ENCODE measurements at regions not wholly inside any gene's neighbourhood (a gene's known extent, or its start where the extent isn't known, plus 50 kb on each side); places are given as distances from the start of the nearest gene placed in this dataset.

- Mint-ChIP-seq H3K4me3 (no peak overlapping the region), H3K27me3 (ENCODE audit: low read depth) (peaks cover 8% of the 10 kb centered on the region), H3K4me1 (ENCODE audit: low read depth) (peaks cover 4% of the 10 kb centered on the region), H3K36me3 (ENCODE audit: low read depth) (no peaks in the 10 kb centered on the region), H3K27ac (no peak overlapping the region), H3K9me3 (no peaks in the 10 kb centered on the region)
- no peak for DNase-seq (ENCODE audit: low spot score)
These were observed 166.3 kb upstream of the RAB4A start for GRCh38 chr1:229104654-229105053.

- no peak overlapping the region for H3K4me3 Mint-ChIP-seq
- H3K27me3 Mint-ChIP-seq (ENCODE audit: low read depth): peaks cover 8% of the 10 kb centered on the region
- peaks cover 4% of the 10 kb centered on the region for H3K4me1 Mint-ChIP-seq (ENCODE audit: low read depth)
- no peaks in the 10 kb centered on the region for H3K36me3 Mint-ChIP-seq (ENCODE audit: low read depth)
- H3K27ac Mint-ChIP-seq: no peak overlapping the region
- H3K9me3 Mint-ChIP-seq: no peaks in the 10 kb centered on the region
- DNase-seq (ENCODE audit: low spot score): no peak
These were observed 165.8 kb upstream of the RAB4A start for GRCh38 chr1:229105109-229105508.

GRCh38 chr1:229105822-229106525 is 164.9 kb upstream of the RAB4A start:
- no peak for DNase-seq (ENCODE audit: low spot score)
- Mint-ChIP-seq H3K4me1 (ENCODE audit: low read depth) (peaks cover 4% of the 10 kb centered on the region), H3K27me3 (ENCODE audit: low read depth) (peaks cover 8% of the 10 kb centered on the region), H3K4me3 (no peak overlapping the region), H3K36me3 (ENCODE audit: low read depth) (no peaks in the 10 kb centered on the region), H3K9me3 (no peaks in the 10 kb centered on the region), H3K27ac (no peak overlapping the region)

- no peak overlapping the region for H3K4me3 Mint-ChIP-seq
- peaks cover 4% of the 10 kb centered on the region for H3K4me1 Mint-ChIP-seq (ENCODE audit: low read depth)
- peaks cover 8% of the 10 kb centered on the region for H3K27me3 Mint-ChIP-seq (ENCODE audit: low read depth)
- no peak overlapping the region for H3K27ac Mint-ChIP-seq
- no peak for DNase-seq (ENCODE audit: low spot score)
- no peaks in the 10 kb centered on the region for H3K9me3 Mint-ChIP-seq
- H3K36me3 Mint-ChIP-seq (ENCODE audit: low read depth): no peaks in the 10 kb centered on the region
These were observed 164.3 kb upstream of the RAB4A start for GRCh38 chr1:229106526-229107125.

GRCh38 chr1:229107304-229107815 is 163.6 kb upstream of the RAB4A start:
- Mint-ChIP-seq H3K4me1 (ENCODE audit: low read depth) (peaks cover 4% of the 10 kb centered on the region), H3K36me3 (ENCODE audit: low read depth) (no peaks in the 10 kb centered on the region), H3K4me3 (no peak overlapping the region), H3K9me3 (no peaks in the 10 kb centered on the region), H3K27me3 (ENCODE audit: low read depth) (peaks cover 3% of the 10 kb centered on the region), H3K27ac (no peak overlapping the region)
- no peak for DNase-seq (ENCODE audit: low spot score)

- Mint-ChIP-seq H3K27me3 (ENCODE audit: low read depth) (peaks cover 2% of the 10 kb centered on the region), H3K9me3 (no peaks in the 10 kb centered on the region), H3K4me1 (ENCODE audit: low read depth) (peaks cover 4% of the 10 kb centered on the region), H3K36me3 (ENCODE audit: low read depth) (no peaks in the 10 kb centered on the region), H3K27ac (no peak overlapping the region), H3K4me3 (no peak overlapping the region)
- DNase-seq (ENCODE audit: low spot score): no peak
These were observed 162.9 kb upstream of the RAB4A start for GRCh38 chr1:229107972-229108371.

GRCh38 chr1:229108598-229109201 is 162.2 kb upstream of the RAB4A start:
- DNase-seq (ENCODE audit: low spot score): no peak
- H3K9me3 Mint-ChIP-seq: no peaks in the 10 kb centered on the region
- H3K36me3 Mint-ChIP-seq (ENCODE audit: low read depth): no peaks in the 10 kb centered on the region
- no peak overlapping the region for H3K27ac Mint-ChIP-seq
- peaks cover 4% of the 10 kb centered on the region for H3K27me3 Mint-ChIP-seq (ENCODE audit: low read depth)
- peaks cover 4% of the 10 kb centered on the region for H3K4me1 Mint-ChIP-seq (ENCODE audit: low read depth)
- no peak overlapping the region for H3K4me3 Mint-ChIP-seq

GRCh38 chr1:229109320-229109761 is 161.6 kb upstream of the RAB4A start:
- Mint-ChIP-seq H3K9me3 (no peaks in the 10 kb centered on the region), H3K36me3 (ENCODE audit: low read depth) (no peaks in the 10 kb centered on the region), H3K27me3 (ENCODE audit: low read depth) (peaks cover 10% of the 10 kb centered on the region), H3K4me3 (no peak overlapping the region), H3K27ac (no peak overlapping the region), H3K4me1 (ENCODE audit: low read depth) (peaks cover 6% of the 10 kb centered on the region)
- no peak for DNase-seq (ENCODE audit: low spot score)

- DNase-seq (ENCODE audit: low spot score): no peak
- Mint-ChIP-seq H3K9me3 (no peaks in the 10 kb centered on the region), H3K4me1 (ENCODE audit: low read depth) (peaks cover 7% of the 10 kb centered on the region), H3K36me3 (ENCODE audit: low read depth) (no peaks in the 10 kb centered on the region), H3K4me3 (no peak overlapping the region), H3K27me3 (ENCODE audit: low read depth) (peaks cover 11% of the 10 kb centered on the region), H3K27ac (no peak overlapping the region)
These were observed 159.9 kb upstream of the RAB4A start for GRCh38 chr1:229110986-229111385.

- no peak overlapping the region for H3K4me3 Mint-ChIP-seq
- peaks cover 4% of the 10 kb centered on the region for H3K4me1 Mint-ChIP-seq (ENCODE audit: low read depth)
- DNase-seq (ENCODE audit: low spot score): no peak
These were observed 159.1 kb upstream of the RAB4A start for GRCh38 chr1:229111703-229112319.

GRCh38 chr1:229112832-229113548 is 157.9 kb upstream of the RAB4A start:
- H3K36me3 Mint-ChIP-seq (ENCODE audit: low read depth): no peaks in the 10 kb centered on the region
- H3K27ac Mint-ChIP-seq: no peak overlapping the region
- no peak for DNase-seq (ENCODE audit: low spot score)
- peaks cover 3% of the 10 kb centered on the region for H3K4me1 Mint-ChIP-seq (ENCODE audit: low read depth)
- H3K4me3 Mint-ChIP-seq: no peak overlapping the region
- no peaks in the 10 kb centered on the region for H3K9me3 Mint-ChIP-seq
- peaks cover 9% of the 10 kb centered on the region for H3K27me3 Mint-ChIP-seq (ENCODE audit: low read depth)

More at GRCh38 chr1:229111703-229112319, 159.1 kb upstream of the RAB4A start:
- H3K27me3 Mint-ChIP-seq (ENCODE audit: low read depth): peaks cover 9% of the 10 kb centered on the region
- no peak overlapping the region for H3K27ac Mint-ChIP-seq
- no peaks in the 10 kb centered on the region for H3K9me3 Mint-ChIP-seq
- H3K36me3 Mint-ChIP-seq (ENCODE audit: low read depth): no peaks in the 10 kb centered on the region

GRCh38 chr1:229114315-229114714 is 156.6 kb upstream of the RAB4A start:
- Mint-ChIP-seq H3K9me3 (no peaks in the 10 kb centered on the region), H3K4me1 (ENCODE audit: low read depth) (peaks cover 3% of the 10 kb centered on the region), H3K4me3 (no peak overlapping the region), H3K27ac (no peak overlapping the region), H3K36me3 (ENCODE audit: low read depth) (no peaks in the 10 kb centered on the region), H3K27me3 (ENCODE audit: low read depth) (peaks cover 9% of the 10 kb centered on the region)
- DNase-seq (ENCODE audit: low spot score): no peak

- peaks cover 9% of the 10 kb centered on the region for H3K27me3 Mint-ChIP-seq (ENCODE audit: low read depth)
- H3K4me1 Mint-ChIP-seq (ENCODE audit: low read depth): peaks cover 3% of the 10 kb centered on the region
- DNase-seq (ENCODE audit: low spot score): no peak
- H3K36me3 Mint-ChIP-seq (ENCODE audit: low read depth): no peaks in the 10 kb centered on the region
- H3K4me3 Mint-ChIP-seq: no peak overlapping the region
- no peak overlapping the region for H3K27ac Mint-ChIP-seq
- H3K9me3 Mint-ChIP-seq: no peaks in the 10 kb centered on the region
These were observed 156.0 kb upstream of the RAB4A start for GRCh38 chr1:229114850-229115365.
